ENCODE measurements at regions not wholly inside any gene's neighbourhood (a gene's known extent, or its start where the extent isn't known, plus 50 kb on each side); places are given as distances from the start of the nearest gene placed in this dataset.
A peak's percentile ranks its signal among the peaks of the same experiment; 100 is the strongest.

- H3K4me1 ChIP-seq (ENCODE audit: low read depth), result no peaks in the 10 kb centered on the region
- no peaks in the 10 kb centered on the region for H3K36me3 ChIP-seq (ENCODE audit: low read depth)
- DNase-seq (no peak), ATAC-seq (no peak)
- no peaks in the 10 kb centered on the region for H3K9me3 ChIP-seq
- no peak for TF ChIP-seq CTCF (IDR thresholded peaks at IDR 0.05)
- intact Hi-C loops (cut with DNase I, micrococcal nuclease), result no loop called here
- no peak overlapping the region for H3K4me3 ChIP-seq
These were observed 783.2 kb downstream of the RPA4 start for GRCh38 chrX:97666890-97667289.

- Histone ChIP-seq H3K4me1 (ENCODE audit: low read depth) (no peaks in the 10 kb centered on the region), H3K9me3 (no peaks in the 10 kb centered on the region), H3K36me3 (ENCODE audit: low read depth) (no peaks in the 10 kb centered on the region), H3K4me3 (no peak overlapping the region)
- TF ChIP-seq CTCF (IDR thresholded peaks at IDR 0.05), result no peak
- ATAC-seq (no peak), DNase-seq (no peak)
- intact Hi-C loops (cut with DNase I, micrococcal nuclease), result no loop called here
These were observed 784.4 kb downstream of the RPA4 start for GRCh38 chrX:97668126-97668525.

GRCh38 chrX:97672138-97672537, 788.4 kb downstream of the RPA4 start:
- TF ChIP-seq CTCF (IDR thresholded peaks at IDR 0.05), result no peak
- no peak overlapping the region for H3K4me3 ChIP-seq
- intact Hi-C loops (cut with DNase I, micrococcal nuclease), result no loop called here
- no peaks in the 10 kb centered on the region for H3K9me3 ChIP-seq
- H3K4me1 ChIP-seq (ENCODE audit: low read depth), result no peaks in the 10 kb centered on the region
- no peaks in the 10 kb centered on the region for H3K36me3 ChIP-seq (ENCODE audit: low read depth)
- peak; percentile 81 for ATAC-seq
- DNase-seq, result peak in 2 of 3 donors; percentile 37 to 62

- H3K36me3 ChIP-seq (ENCODE audit: low read depth), result no peaks in the 10 kb centered on the region
- ATAC-seq (peak; percentile 74), DNase-seq (peak in 1 of 3 donors; percentile 9)
- intact Hi-C loops (cut with DNase I, micrococcal nuclease), result no loop called here
- H3K4me1 ChIP-seq (ENCODE audit: low read depth), result no peaks in the 10 kb centered on the region
- H3K9me3 ChIP-seq, result no peaks in the 10 kb centered on the region
- H3K4me3 ChIP-seq, result no peak overlapping the region
- TF ChIP-seq CTCF (IDR thresholded peaks at IDR 0.05), result no peak
These were observed 788.9 kb downstream of the RPA4 start for GRCh38 chrX:97672608-97673007.

- TF ChIP-seq CTCF (IDR thresholded peaks at IDR 0.05), result no peak
- Histone ChIP-seq H3K9me3 (no peaks in the 10 kb centered on the region), H3K4me1 (ENCODE audit: low read depth) (no peaks in the 10 kb centered on the region), H3K36me3 (ENCODE audit: low read depth) (no peaks in the 10 kb centered on the region), H3K4me3 (no peak overlapping the region)
- intact Hi-C loops (cut with DNase I, micrococcal nuclease), result no loop called here
- ATAC-seq, result peak; percentile 77
- DNase-seq, result peak in 1 of 3 donors; percentile 7
These were observed 789.4 kb downstream of the RPA4 start for GRCh38 chrX:97673135-97673534.
